Breast epithelium (tissue), 4 donors: ENCODE measurements at regions not wholly inside any gene's neighbourhood (a gene's known extent, or its start where the extent isn't known, plus 50 kb on each side); places are given as distances from the start of the nearest gene placed in this dataset.

Source experiments
- DNase-seq, 2 donors: peaks; one replicate each; pipeline ENCODE4 v3.0.0-alpha.2; 2019; ENCODE audit warnings: low spot score in 2 of 2
- H3K27ac ChIP-seq, 2 donors: fragments of 200-600 bp; sonication (generic) in 1 of 2; one replicate each; pipeline ENCODE4 v1.5.1; 2016 to 2019; ENCODE audit warnings: mild to moderate bottlenecking in 1 of 2
- H3K27me3 ChIP-seq, 2 donors: fragments of 200-600 bp; sonication (generic) in 1 of 2; one replicate each; pipeline versions ENCODE4 v1.5.1 to v1.6.0; 2017 to 2019; ENCODE audit warnings: control low read depth in 1 of 2, mild to moderate bottlenecking in 1 of 2
- H3K36me3 ChIP-seq: fragments of 200-600 bp; one replicate; pipeline ENCODE4 v1.5.1; 2019
- H3K4me1 ChIP-seq, 2 donors: fragments of 200-600 bp; sonication (generic); one replicate each; pipeline ENCODE4 v1.5.1; 2016 to 2019; ENCODE audit warnings: control low read depth in 1 of 2
- H3K4me3 ChIP-seq, 3 donors: fragments of 200-600 bp; sonication (generic); 1 replicate in 2 of 3; 2 replicates in 1 of 3; pipeline ENCODE4 v1.5.1; 2016 to 2019; ENCODE audit warnings: mild to moderate bottlenecking in 3 of 3, moderate library complexity in 2 of 3
- H3K9me3 ChIP-seq, 2 donors: fragments of 200-600 bp; sonication (generic) in 1 of 2; one replicate each; pipeline ENCODE4 v1.5.1; 2016 to 2019; ENCODE audit warnings: control low read depth in 1 of 2
- CTCF ChIP-seq, 3 donors: fragments of 450-650 bp; IDR thresholded peaks; one replicate each; pipeline ENCODE4 v1.5.1; 2016 to 2017; ENCODE audit warnings: antibody characterized with exemption in 3 of 3, mild to moderate bottlenecking in 3 of 3, moderate library complexity in 3 of 3
- POLR2A ChIP-seq: fragments of 450-650 bp; IDR thresholded peaks from one replicate; pipeline ENCODE4 v1.6.1; 2016; ENCODE audit warnings: antibody characterized with exemption, mild to moderate bottlenecking, moderate library complexity
- POLR2AphosphoS5 ChIP-seq, 3 donors: sonication (generic); formaldehyde crosslinking; IDR thresholded peaks; one replicate each; pipeline ENCODE4 v1.6.1; 2017; ENCODE audit warnings: antibody characterized with exemption in 3 of 3
- intact Hi-C: fragments of 100-400 bp; cut with DNase I; formaldehyde crosslinking; loops from one replicate; pipeline ENCODE4 v1.15.1; 2023; ENCODE audit warnings: low total_unique reads

GRCh38 chr17:33464669-33465280 is 171.7 kb upstream of the ASIC2 start:
- Histone ChIP-seq H3K4me1 (no peaks in the 10 kb centered on the region), H3K27ac (no peak overlapping the region), H3K36me3 (no peaks in the 10 kb centered on the region), H3K27me3 (no peaks in the 10 kb centered on the region), H3K9me3 (no peaks in the 10 kb centered on the region), H3K4me3 (no peak overlapping the region)
- intact Hi-C loops = no loop called here
- DNase-seq = no peak
- no peak for TF ChIP-seq POLR2A
- no peak for TF ChIP-seq POLR2AphosphoS5 (IDR thresholded peaks at IDR 0.05)
- no peak for TF ChIP-seq CTCF (IDR thresholded peaks at IDR 0.05)

- no peaks in the 10 kb centered on the region for H3K27me3 ChIP-seq
- intact Hi-C loops = no loop called here
- H3K9me3 ChIP-seq = no peaks in the 10 kb centered on the region
- TF ChIP-seq CTCF (IDR thresholded peaks at IDR 0.05) (no peak), POLR2AphosphoS5 (IDR thresholded peaks at IDR 0.05) (no peak), POLR2A (no peak)
- H3K27ac ChIP-seq = no peak overlapping the region
- no peak for DNase-seq
- H3K36me3 ChIP-seq = no peaks in the 10 kb centered on the region
- H3K4me3 ChIP-seq = no peak overlapping the region
- H3K4me1 ChIP-seq = no peaks in the 10 kb centered on the region
Measured at GRCh38 chr17:33469421-33469820, 176.3 kb upstream of the ASIC2 start.

GRCh38 chr17:33469911-33470310 is 176.8 kb upstream of the ASIC2 start:
- no peak for TF ChIP-seq POLR2AphosphoS5 (IDR thresholded peaks at IDR 0.05)
- no peak for TF ChIP-seq POLR2A
- TF ChIP-seq CTCF (IDR thresholded peaks at IDR 0.05) = no peak
- no peak for DNase-seq
- Histone ChIP-seq H3K36me3 (no peaks in the 10 kb centered on the region), H3K4me1 (no peaks in the 10 kb centered on the region), H3K27ac (no peak overlapping the region), H3K4me3 (no peak overlapping the region), H3K9me3 (no peaks in the 10 kb centered on the region), H3K27me3 (no peaks in the 10 kb centered on the region)
- intact Hi-C loops = no loop called here

- Histone ChIP-seq H3K27ac (no peak overlapping the region), H3K27me3 (no peaks in the 10 kb centered on the region), H3K4me3 (no peak overlapping the region), H3K9me3 (no peaks in the 10 kb centered on the region), H3K4me1 (no peaks in the 10 kb centered on the region), H3K36me3 (no peaks in the 10 kb centered on the region)
- intact Hi-C loops = no loop called here
- no peak for DNase-seq
- TF ChIP-seq POLR2AphosphoS5 (IDR thresholded peaks at IDR 0.05) (no peak), CTCF (IDR thresholded peaks at IDR 0.05) (no peak), POLR2A (no peak)
Measured at GRCh38 chr17:33473061-33473460, 180.0 kb upstream of the ASIC2 start.

GRCh38 chr17:33474789-33475188 is 181.7 kb upstream of the ASIC2 start:
- Histone ChIP-seq H3K36me3 (no peaks in the 10 kb centered on the region), H3K4me3 (no peak overlapping the region), H3K27me3 (no peaks in the 10 kb centered on the region), H3K9me3 (no peaks in the 10 kb centered on the region), H3K27ac (no peak overlapping the region), H3K4me1 (no peaks in the 10 kb centered on the region)
- TF ChIP-seq CTCF (IDR thresholded peaks at IDR 0.05) (no peak), POLR2AphosphoS5 (IDR thresholded peaks at IDR 0.05) (no peak)
- DNase-seq = no peak
- intact Hi-C loops = no loop called here
